Tibial artery (tissue), 4 donors: ENCODE measurements at regions not wholly inside any gene's neighbourhood (a gene's known extent, or its start where the extent isn't known, plus 50 kb on each side); places are given as distances from the start of the nearest gene placed in this dataset.

Source experiments
- DNase-seq, 2 donors: peaks; one replicate each; pipeline ENCODE4 v3.0.0-alpha.2; 2019
- H3K27ac ChIP-seq, 2 donors: fragments of 200-600 bp; sonication (generic) in 1 of 2; 1 replicate in 1 of 2; 2 replicates in 1 of 2; pipeline ENCODE4 v1.5.1; 2018 to 2019; ENCODE audit warnings: mild to moderate bottlenecking in 1 of 2
- H3K27me3 ChIP-seq, 2 donors: fragments of 200-600 bp; sonication (generic) in 1 of 2; one replicate each; pipeline versions ENCODE4 v1.5.1 to v1.6.0; 2016 to 2019
- H3K36me3 ChIP-seq, 3 donors: fragments of 200-600 bp; sonication (generic) in 2 of 3; one replicate each; pipeline ENCODE4 v1.5.1; 2016 to 2019; ENCODE audit warnings: mild to moderate bottlenecking in 2 of 3
- H3K4me1 ChIP-seq, 4 donors: fragments of 200-600 bp; sonication (generic) in 2 of 4; 1 replicate in 3 of 4; 2 replicates in 1 of 4; pipeline ENCODE4 v1.5.1; 2016 to 2019
- H3K4me3 ChIP-seq, 2 donors: fragments of 200-600 bp; sonication (generic) in 1 of 2; 1 replicate in 1 of 2; 2 replicates in 1 of 2; pipeline ENCODE4 v1.5.1; 2018 to 2019; ENCODE audit warnings: mild to moderate bottlenecking in 2 of 2
- H3K9me3 ChIP-seq, 3 donors: fragments of 200-600 bp; sonication (generic) in 1 of 3; one replicate each; pipeline ENCODE4 v1.5.1; 2016 to 2019
- CTCF ChIP-seq, 2 experiments: fragments of 200-600 bp in 1 of 2; fragments of 450-650 bp in 1 of 2; IDR thresholded peaks; one replicate each; pipeline ENCODE4 v1.5.1; 2017 to 2019; ENCODE audit warnings: antibody characterized with exemption in 2 of 2, mild to moderate bottlenecking in 1 of 2, moderate library complexity in 1 of 2
- intact Hi-C: fragments of 100-400 bp; cut with DNase I; formaldehyde crosslinking; loops from one replicate; pipeline ENCODE4 v1.15.0; 2023; ENCODE audit warnings: low total_unique reads

GRCh38 chr17:77523540-77523939 is 382.8 kb downstream of the SEC14L1 start:
- peak in 1 of 2 donors; percentile 31 for DNase-seq
- intact Hi-C loops = no loop called here
- H3K27ac ChIP-seq = no peak overlapping the region

GRCh38 chr17:77526259-77526711 is 385.5 kb downstream of the SEC14L1 start:
- Histone ChIP-seq H3K4me1 (peaks cover 0 to 13% (median 9%) of the 10 kb centered on the region in 4 donors), H3K4me3 (no peak overlapping the region), H3K27ac (no peak overlapping the region), H3K9me3 (no peaks in the 10 kb centered on the region), H3K27me3 (peaks cover 0 to 36% of the 10 kb centered on the region in 2 donors), H3K36me3 (no peaks in the 10 kb centered on the region)
- no peak for TF ChIP-seq CTCF (IDR thresholded peaks at IDR 0.05)
- DNase-seq = peak in 1 of 2 donors; percentile 20
- intact Hi-C loops = no loop called here

More at GRCh38 chr17:77523540-77523939, 382.8 kb downstream of the SEC14L1 start:
- no peak for TF ChIP-seq CTCF (IDR thresholded peaks at IDR 0.05)
- Histone ChIP-seq H3K36me3 (no peaks in the 10 kb centered on the region), H3K9me3 (no peaks in the 10 kb centered on the region), H3K27me3 (peaks cover 0 to 25% of the 10 kb centered on the region in 2 donors), H3K4me3 (no peak overlapping the region), H3K4me1 (peaks cover 0 to 7% (median 4%) of the 10 kb centered on the region in 4 donors)

- Histone ChIP-seq H3K4me1 (peaks cover 0 to 13% (median 9%) of the 10 kb centered on the region in 4 donors), H3K27me3 (peaks cover 0 to 36% of the 10 kb centered on the region in 2 donors), H3K36me3 (no peaks in the 10 kb centered on the region), H3K9me3 (no peaks in the 10 kb centered on the region), H3K4me3 (no peak overlapping the region), H3K27ac (no peak overlapping the region)
- DNase-seq = peak in 1 of 2 donors; percentile 48
- TF ChIP-seq CTCF (IDR thresholded peaks at IDR 0.05) = no peak
- intact Hi-C loops = no loop called here
Observed at GRCh38 chr17:77526728-77527350, 386.1 kb downstream of the SEC14L1 start.

GRCh38 chr17:77527409-77527808 is 386.6 kb downstream of the SEC14L1 start:
- no peak overlapping the region for H3K4me3 ChIP-seq
- TF ChIP-seq CTCF (IDR thresholded peaks at IDR 0.05) = no peak
- H3K27me3 ChIP-seq = peaks cover 0 to 36% of the 10 kb centered on the region in 2 donors
- no peaks in the 10 kb centered on the region for H3K36me3 ChIP-seq
- H3K9me3 ChIP-seq = no peaks in the 10 kb centered on the region
- peak in 1 of 2 donors; percentile 28 for DNase-seq
- intact Hi-C loops = no loop called here
- peaks cover 0 to 13% (median 9%) of the 10 kb centered on the region in 4 donors for H3K4me1 ChIP-seq
- H3K27ac ChIP-seq = no peak overlapping the region

GRCh38 chr17:77527836-77528505 is 387.2 kb downstream of the SEC14L1 start:
- Histone ChIP-seq H3K36me3 (no peaks in the 10 kb centered on the region), H3K27me3 (peaks cover 0 to 36% of the 10 kb centered on the region in 2 donors), H3K27ac (no peak overlapping the region), H3K4me3 (peak overlapping the region in 1 of 2 donors; percentile 29), H3K9me3 (no peaks in the 10 kb centered on the region), H3K4me1 (peaks cover 0 to 13% (median 9%) of the 10 kb centered on the region in 4 donors)
- DNase-seq = peak in 1 of 2 donors; percentile 51
- intact Hi-C loops = no loop called here
- TF ChIP-seq CTCF (IDR thresholded peaks at IDR 0.05) = no peak
